GM12872 (cell line): ENCODE measurements at regions not wholly inside any gene's neighbourhood (a gene's known extent, or its start where the extent isn't known, plus 50 kb on each side); places are given as distances from the start of the nearest gene placed in this dataset.

Experiments used
- CTCF ChIP-seq: IDR thresholded peaks from 3 replicates; pipeline ENCODE4 v1.5.1; 2011; ENCODE audit warnings: low read depth, mild to moderate bottlenecking, low read length, moderate library complexity; ENCODE audit not compliant: insufficient read depth

GRCh38 chr21:32921632-32922230 is 104.0 kb upstream of the OLIG2 start:
- TF ChIP-seq CTCF: peak; percentile 75

GRCh38 chr21:32925098-32925497 is 100.6 kb upstream of the OLIG2 start:
- no peak for TF ChIP-seq CTCF

GRCh38 chr21:32929633-32930038 is 96.1 kb upstream of the OLIG2 start:
- TF ChIP-seq CTCF: no peak

- TF ChIP-seq CTCF: no peak
Observed at GRCh38 chr21:32930673-32931072, 95.1 kb upstream of the OLIG2 start.

- TF ChIP-seq CTCF: no peak
Observed at GRCh38 chr21:32934829-32935228, 90.9 kb upstream of the OLIG2 start.

GRCh38 chr21:32940079-32941014 is 85.4 kb upstream of the OLIG2 start:
- TF ChIP-seq CTCF: peak; percentile 89

GRCh38 chr21:32941263-32941662 is 84.5 kb upstream of the OLIG2 start:
- TF ChIP-seq CTCF: no peak
